ENCODE measurements at regions not wholly inside any gene's neighbourhood (a gene's known extent, or its start where the extent isn't known, plus 50 kb on each side); places are given as distances from the start of the nearest gene placed in this dataset.
"Not testable (repeated sequence)": the region's sequence is repeated elsewhere in the genome, so short reads cannot be mapped to it uniquely, and the experiment has no call there.

DNA sequence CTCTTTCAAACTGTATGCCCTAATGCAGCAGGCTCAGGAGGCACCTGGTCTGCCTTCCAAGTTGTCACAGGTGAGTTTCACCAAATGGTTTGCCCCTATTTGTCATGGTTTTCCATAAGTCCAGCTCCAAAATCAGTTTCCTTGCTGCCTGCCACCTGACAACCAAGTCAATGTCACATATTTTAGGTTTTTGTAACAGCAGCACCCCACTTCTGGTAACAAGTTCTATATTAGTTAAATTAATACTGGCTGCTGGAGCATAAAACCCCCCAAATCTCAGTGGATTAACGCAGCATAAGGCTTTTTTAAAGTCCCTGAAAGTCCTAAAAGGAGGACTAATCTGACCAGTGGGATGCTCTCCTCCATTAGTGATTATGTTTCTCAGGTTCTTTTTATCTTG lies 200.7 kb downstream of the RRAGC start:
- DNase-seq, result no peak

DNA sequence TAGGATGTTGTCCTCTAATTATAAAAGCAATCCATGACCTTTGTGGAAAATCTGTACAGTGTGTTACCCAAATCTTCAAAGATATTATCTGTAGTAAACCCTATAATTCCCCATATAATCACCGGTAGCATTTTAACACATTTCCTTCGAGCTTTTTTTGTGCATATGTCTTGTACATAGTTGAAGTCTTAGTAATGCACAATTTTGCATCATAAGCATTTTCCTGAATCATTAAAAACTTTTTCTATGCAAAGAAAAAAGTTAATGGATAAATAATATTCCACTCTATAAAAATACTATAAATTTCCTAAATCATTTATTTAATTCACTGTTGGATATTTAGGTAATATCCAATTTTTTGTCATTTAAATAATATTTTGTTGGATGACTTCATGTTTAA lies 201.7 kb downstream of the RRAGC start:
- DNase-seq, result no peak

DNA sequence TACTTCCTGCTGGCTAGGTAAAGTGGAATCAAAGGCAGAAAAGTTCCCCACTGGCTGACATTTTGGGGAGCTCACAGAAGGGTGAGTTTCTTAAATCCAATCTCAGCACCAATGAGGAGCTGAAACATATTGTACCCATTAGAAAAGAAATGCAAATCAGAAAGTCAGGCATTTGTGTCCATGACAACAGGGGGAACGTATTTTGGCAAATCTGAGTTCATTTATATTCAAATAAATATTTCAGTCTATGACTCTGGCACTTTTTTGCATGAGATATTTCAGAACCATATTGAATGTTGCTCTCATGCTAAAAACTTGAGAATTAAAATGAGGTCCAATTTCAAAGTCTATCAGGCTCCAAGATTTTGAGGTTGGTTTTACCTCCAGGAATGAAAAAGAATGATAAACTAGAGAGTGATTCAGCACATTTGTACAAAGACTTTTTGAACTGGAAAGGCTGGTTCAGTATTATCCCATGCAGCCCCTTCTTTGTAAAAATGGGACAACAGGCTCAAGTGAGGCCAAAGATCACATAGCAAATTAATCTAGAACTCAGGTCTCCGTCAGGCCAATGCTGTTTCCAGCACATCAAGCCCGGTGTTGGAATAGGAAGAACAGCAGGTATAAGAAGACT lies 202.2 kb downstream of the RRAGC start:
- peak; percentile 3 for DNase-seq

GRCh38 chr1:38656726-38657125 lies 202.8 kb downstream of the RRAGC start:
- DNase-seq, result no peak

DNA sequence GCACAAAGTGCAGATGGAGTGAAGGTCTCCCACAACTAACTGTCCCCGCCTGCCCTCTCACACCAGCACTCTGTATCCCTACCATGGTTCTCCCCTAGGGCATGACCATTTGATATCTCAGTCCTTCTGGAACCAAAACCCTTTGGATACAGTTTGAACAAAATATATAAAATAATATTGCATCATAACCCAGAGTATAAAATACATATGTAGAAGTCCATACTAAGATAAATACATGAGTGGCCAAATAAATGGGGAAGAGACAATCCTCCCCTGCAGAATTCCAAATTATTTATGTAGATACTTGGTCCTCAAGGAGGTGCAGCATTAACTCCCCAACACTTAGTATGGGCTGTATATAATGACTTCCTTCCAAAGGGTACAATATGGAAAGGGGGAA lies 207.4 kb downstream of the RRAGC start:
- DNase-seq, result no peak

DNA sequence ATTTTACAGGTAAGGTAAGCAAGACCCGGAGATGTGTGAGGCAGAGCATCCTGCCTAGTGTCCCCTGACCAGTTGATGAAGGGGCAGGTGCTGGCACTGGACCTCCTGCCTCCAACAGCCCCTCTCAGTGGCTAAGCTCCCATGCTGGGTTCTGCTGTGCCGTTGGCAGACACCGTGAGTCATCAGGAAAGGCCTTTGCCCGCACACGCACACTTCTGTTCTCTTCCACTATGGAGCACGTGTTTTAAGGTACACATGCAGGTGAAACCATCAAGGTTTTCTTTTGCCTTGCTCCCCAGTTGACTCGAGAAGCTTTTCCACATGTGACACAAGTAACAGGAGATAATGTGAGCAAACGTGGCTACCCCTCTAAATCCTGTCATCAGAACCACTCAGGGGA lies 207.9 kb downstream of the RRAGC start:
- no peak for DNase-seq

GRCh38 chr1:38648417-38648816 lies 211.2 kb downstream of the RRAGC start:
- DNase-seq, result no peak

GRCh38 chr1:38647341-38647740 lies 212.2 kb downstream of the RRAGC start:
- not testable (repeated sequence) for DNase-seq

- no peak for DNase-seq
These were observed 215.5 kb downstream of the RRAGC start for GRCh38 chr1:38644092-38644491.

DNA sequence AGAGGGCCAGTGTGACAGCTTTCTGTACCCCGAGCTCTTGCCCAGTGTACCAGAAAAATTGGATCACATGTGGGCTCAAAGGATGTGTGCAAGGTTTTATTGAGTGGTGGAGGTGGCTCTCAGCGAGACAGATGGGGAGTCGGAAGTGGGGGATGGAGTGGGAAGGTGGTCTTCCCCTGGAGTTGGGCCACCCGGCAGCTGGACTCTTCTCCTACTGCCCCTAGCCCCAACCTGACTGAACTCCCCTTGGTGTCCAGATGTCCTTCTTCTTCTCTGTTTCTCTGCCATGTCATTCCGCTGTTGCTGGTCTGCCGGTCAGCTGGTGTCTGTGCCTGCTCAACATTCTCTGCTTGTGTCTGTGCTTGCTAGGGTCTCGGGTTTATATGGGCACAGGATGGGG lies 217.9 kb downstream of the RRAGC start:
- DNase-seq, result no peak

DNA sequence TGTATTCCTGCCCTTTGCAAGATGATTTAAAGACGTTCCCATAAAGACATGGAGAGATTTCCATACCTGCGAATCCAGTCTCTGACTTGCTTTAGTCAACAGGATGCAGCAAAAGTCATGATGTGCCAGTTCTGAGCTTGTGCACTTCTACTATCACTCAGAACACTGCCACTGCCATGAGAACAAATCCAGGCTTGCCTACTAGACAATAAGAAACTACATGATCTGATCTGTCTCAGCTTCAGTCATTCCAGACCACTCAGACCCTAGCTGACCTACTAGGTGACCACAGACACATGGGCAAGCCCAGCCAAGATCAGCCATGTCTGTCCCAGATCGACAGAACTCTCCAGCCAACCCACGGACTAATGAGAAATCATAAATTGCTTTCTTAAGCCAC lies 219.2 kb downstream of the RRAGC start:
- no peak for DNase-seq

DNA sequence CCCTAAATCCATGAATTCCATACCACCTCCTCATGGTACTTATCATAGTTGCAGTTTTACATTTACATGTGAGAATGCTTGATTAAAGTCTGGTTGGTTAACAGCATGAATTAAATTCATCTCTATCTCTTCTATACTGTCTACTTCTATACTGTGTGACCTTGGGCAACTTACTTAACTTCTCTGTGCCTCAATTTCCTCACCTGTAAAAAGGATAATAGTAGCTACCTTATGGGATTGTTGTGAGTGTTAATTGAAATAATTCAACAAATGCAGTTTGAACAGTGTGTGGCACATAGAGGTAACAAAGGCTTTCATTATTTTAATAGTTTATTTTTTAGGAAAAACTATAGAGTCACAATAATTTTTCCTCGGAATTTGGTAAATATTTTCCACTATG lies 231.3 kb downstream of the RRAGC start:
- no peak for DNase-seq

- DNase-seq, result no peak
These were observed 233.6 kb downstream of the RRAGC start for GRCh38 chr1:38625939-38626338.

GRCh38 chr1:38624336-38625039 lies 235.1 kb downstream of the RRAGC start:
- no peak for DNase-seq

GRCh38 chr1:38623529-38623928 lies 236.0 kb downstream of the RRAGC start:
- DNase-seq, result no peak

GRCh38 chr1:38622197-38622596 lies 237.4 kb downstream of the RRAGC start:
- no peak for DNase-seq

GRCh38 chr1:38616846-38617245 lies 242.7 kb downstream of the RRAGC start:
- DNase-seq, result no peak

DNA sequence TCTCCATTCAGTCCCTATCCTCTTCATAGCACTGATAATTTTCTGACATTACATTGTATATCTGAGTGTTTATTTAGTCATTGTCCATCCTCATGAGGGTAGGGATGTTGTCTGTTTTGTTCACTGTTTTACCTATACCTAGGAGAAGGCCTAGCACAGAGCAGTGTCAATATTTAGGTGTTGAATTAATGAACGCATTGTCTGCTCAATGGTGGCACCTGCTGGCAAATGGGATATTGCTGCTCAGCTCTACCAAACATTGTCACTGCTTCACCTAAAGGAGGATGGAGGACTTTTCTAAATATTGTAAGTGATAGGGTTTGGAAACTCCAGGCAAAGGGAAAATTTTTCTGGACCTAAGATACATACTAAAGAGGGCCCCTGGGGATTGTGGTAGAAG lies 243.9 kb downstream of the RRAGC start:
- no peak for DNase-seq

GRCh38 chr1:38614861-38615260 lies 244.7 kb downstream of the RRAGC start:
- no peak for DNase-seq

DNA sequence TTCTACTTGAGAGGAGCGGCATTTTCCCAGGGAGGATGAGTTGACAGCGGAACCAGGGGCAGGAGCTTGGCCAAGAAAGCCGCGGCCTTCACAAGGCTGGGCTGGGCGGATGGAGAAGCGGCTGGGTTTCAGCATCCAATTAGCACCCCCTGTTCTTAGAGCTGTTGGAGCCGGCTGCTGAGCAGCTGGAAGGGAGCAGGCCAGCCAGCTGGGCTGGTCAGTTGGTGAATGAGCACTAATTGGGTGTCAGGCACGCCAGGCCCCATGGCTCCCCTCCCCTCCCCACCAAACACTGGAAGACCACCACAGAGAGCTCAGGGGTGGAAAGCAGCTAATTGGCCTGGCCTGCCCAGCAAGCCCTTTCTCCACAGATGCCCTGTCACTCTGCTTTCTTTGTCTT lies 245.6 kb downstream of the RRAGC start:
- no peak for DNase-seq

DNA sequence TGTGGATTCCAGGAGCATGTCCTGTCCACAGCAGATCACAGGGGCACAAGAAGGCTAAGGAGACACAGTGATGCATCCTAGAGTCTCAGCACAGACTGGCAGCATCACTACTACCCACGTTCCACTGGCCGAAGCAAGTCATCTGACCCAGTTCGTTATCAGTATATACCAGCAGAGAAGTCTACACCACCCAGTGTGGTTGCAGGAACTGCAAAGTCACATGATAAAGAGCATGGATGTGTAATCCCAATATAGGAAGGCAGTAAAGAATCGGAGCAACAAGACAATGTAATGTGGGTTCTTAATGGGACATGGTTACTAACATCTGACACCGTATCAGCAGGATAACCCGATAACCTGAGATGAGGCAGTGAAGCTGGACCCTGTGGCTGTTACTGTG lies 246.6 kb downstream of the RRAGC start:
- peak; percentile 39 for DNase-seq

- DNase-seq, result no peak
These were observed 247.8 kb downstream of the RRAGC start for GRCh38 chr1:38611664-38612211.

DNA sequence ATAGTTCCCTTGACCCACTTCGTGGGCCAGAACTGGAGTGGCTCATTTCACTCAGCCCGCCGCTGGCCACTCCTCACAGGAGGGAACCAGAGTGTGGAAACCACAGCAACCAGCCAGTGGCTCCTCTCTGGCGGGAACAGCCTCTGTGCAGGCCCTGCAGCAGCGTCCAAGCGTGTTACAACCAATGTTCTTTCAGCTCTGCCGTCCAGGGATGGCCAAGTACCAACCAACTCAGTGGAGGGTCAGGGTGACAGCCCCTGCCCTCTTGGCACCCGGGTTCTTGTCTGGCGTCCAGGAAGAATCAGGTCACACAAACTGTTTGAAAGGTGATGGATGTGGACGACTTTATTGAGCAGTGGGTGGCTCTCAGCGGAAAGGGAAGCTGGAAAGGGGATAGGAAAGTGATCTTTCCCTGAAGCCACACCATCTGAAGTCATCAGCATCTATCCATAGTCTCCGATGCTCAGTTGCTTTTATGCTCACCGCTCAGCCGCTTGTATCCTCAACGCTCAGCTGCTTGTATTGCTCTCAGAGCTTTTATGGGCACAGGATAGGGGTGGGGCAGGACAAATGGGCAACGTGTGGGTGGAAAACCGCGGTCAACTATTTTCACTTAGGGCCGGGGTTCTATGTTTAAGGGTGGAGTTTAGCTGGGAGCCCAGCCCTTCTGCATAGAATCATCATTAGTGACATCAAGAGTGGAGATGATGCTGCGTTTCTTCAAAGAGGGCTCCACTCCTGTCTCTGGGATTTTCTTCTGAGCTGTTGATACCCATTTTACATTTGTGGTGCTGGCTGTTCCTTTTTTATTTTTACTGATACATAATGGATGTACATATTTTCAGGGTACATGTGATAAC lies 250.2 kb downstream of the RRAGC start:
- DNase-seq, result no peak
